ENCODE measurements at regions not wholly inside any gene's neighbourhood (a gene's known extent, or its start where the extent isn't known, plus 50 kb on each side); places are given as distances from the start of the nearest gene placed in this dataset.

DNA sequence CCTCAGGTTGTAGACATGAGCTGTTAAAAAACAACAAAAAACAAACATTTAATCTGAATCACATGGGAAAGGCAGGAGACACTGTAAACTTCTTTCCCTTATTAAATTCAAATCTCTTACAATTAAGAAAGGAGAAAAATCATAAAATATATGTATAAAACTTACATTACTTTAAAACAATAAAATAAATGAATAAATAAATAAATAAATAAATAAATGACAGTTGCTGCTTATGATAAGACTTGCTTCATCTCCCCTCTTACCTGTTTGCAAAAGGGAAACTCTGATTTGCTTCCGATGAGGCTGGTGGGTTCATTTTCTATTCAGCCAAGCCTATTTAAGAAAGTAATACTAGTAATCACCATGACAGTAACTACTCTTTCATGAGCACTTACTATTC, 353.4 kb upstream of the TBL1XR1 start:
- H2BK120ac ChIP-seq (ENCODE audit: insufficient read depth, low read length, poor library complexity): no peak overlapping the region
- H3K4ac ChIP-seq (ENCODE audit: low read depth, low read length): no peak overlapping the region
- H4K8ac ChIP-seq (ENCODE audit: low read depth, low read length): no peak overlapping the region
- H3K4me1 ChIP-seq (ENCODE audit: control insufficient read depth in 1 of 2, insufficient read depth in 2 of 2, low read length in 2 of 2): peaks cover 0 to 6% of the 10 kb centered on the region in 2 experiments
- no peak overlapping the region for H3K14ac ChIP-seq (ENCODE audit: low read length)
- H3K9me3 ChIP-seq (ENCODE audit: insufficient read depth, low read depth, low read length): no peaks in the 10 kb centered on the region
- no peak overlapping the region for H2BK5ac ChIP-seq (ENCODE audit: low read depth, low read length, poor library complexity)
- H4K91ac ChIP-seq (ENCODE audit: low read depth, low read length): no peak overlapping the region
- H3K79me1 ChIP-seq (ENCODE audit: low read length): no peaks in the 10 kb centered on the region
- H4K12ac ChIP-seq (ENCODE audit: low read depth, low read length): no peak overlapping the region
- no peak overlapping the region for H3K4me3 ChIP-seq (ENCODE audit: low read depth, low read length)
- no peak overlapping the region for H2AFZ ChIP-seq (ENCODE audit: insufficient read depth, low read length, poor library complexity)
- H3K36me3 ChIP-seq (ENCODE audit: control insufficient read depth in 1 of 2, insufficient read depth in 2 of 2, low read length in 2 of 2): no peaks in the 10 kb centered on the region
- H3K18ac ChIP-seq (ENCODE audit: low read length): no peak overlapping the region
- H3K4me2 ChIP-seq (ENCODE audit: low read length): no peak overlapping the region
- H2BK12ac ChIP-seq (ENCODE audit: low read length): no peak overlapping the region
- H3K27ac ChIP-seq (ENCODE audit: low read depth, low read length): no peak overlapping the region
- no peak overlapping the region for H2AK5ac ChIP-seq (ENCODE audit: low read length)
- no peak for DNase-seq
- H3K79me2 ChIP-seq (ENCODE audit: control insufficient read depth, insufficient read depth, low read length, poor library complexity): no peaks in the 10 kb centered on the region
- WGBS (ENCODE audit: extremely low coverage, insufficient coverage, insufficient read length): no CpG with 5 or more reads among the region's 1 CpG
- H3K23ac ChIP-seq (ENCODE audit: low read length): no peak overlapping the region
- no peak overlapping the region for H3K9ac ChIP-seq (ENCODE audit: low read length)
- no peaks in the 10 kb centered on the region for H3K27me3 ChIP-seq (ENCODE audit: insufficient read depth, low read length)

DNA sequence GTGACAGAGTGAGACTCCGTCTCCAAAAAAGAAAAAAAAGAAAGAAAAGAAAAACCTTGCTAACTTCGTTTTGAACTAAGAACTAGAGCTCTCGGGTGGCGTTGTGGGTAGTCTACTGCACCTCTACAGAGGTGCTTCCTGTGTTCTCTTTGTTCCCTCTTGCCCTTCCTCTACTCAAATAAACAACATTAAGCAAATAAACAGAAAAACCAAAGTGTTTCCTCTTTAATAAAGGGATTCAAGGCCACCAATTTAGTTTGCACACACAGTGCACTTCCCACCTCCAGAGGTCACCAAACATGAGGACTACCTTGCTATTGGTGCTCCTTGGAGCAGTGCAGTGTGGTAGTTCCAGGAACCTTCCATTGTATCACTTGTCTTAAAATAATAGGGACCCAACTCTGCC, 354.2 kb upstream of the TBL1XR1 start:
- H4K12ac ChIP-seq (ENCODE audit: low read depth, low read length): no peak overlapping the region
- H4K8ac ChIP-seq (ENCODE audit: low read depth, low read length): no peak overlapping the region
- H3K4ac ChIP-seq (ENCODE audit: low read depth, low read length): no peak overlapping the region
- H3K79me2 ChIP-seq (ENCODE audit: control insufficient read depth, insufficient read depth, low read length, poor library complexity): no peaks in the 10 kb centered on the region
- no CpG with 5 or more reads among the region's 4 CpGs for WGBS (ENCODE audit: extremely low coverage, insufficient coverage, insufficient read length)
- no peak overlapping the region for H3K4me3 ChIP-seq (ENCODE audit: low read depth, low read length)
- H3K9ac ChIP-seq (ENCODE audit: low read length): no peak overlapping the region
- H3K4me2 ChIP-seq (ENCODE audit: low read length): no peak overlapping the region
- H4K91ac ChIP-seq (ENCODE audit: low read depth, low read length): no peak overlapping the region
- H3K18ac ChIP-seq (ENCODE audit: low read length): no peak overlapping the region
- no peak overlapping the region for H2BK5ac ChIP-seq (ENCODE audit: low read depth, low read length, poor library complexity)
- H3K4me1 ChIP-seq (ENCODE audit: control insufficient read depth in 1 of 2, insufficient read depth in 2 of 2, low read length in 2 of 2): peaks cover 0 to 6% of the 10 kb centered on the region in 2 experiments
- no peaks in the 10 kb centered on the region for H3K36me3 ChIP-seq (ENCODE audit: control insufficient read depth in 1 of 2, insufficient read depth in 2 of 2, low read length in 2 of 2)
- DNase-seq: no peak
- H3K23ac ChIP-seq (ENCODE audit: low read length): no peak overlapping the region
- H3K79me1 ChIP-seq (ENCODE audit: low read length): no peaks in the 10 kb centered on the region
- no peak overlapping the region for H3K14ac ChIP-seq (ENCODE audit: low read length)
- H2AK5ac ChIP-seq (ENCODE audit: low read length): no peak overlapping the region
- no peaks in the 10 kb centered on the region for H3K9me3 ChIP-seq (ENCODE audit: insufficient read depth, low read depth, low read length)
- no peak overlapping the region for H2BK12ac ChIP-seq (ENCODE audit: low read length)
- H2AFZ ChIP-seq (ENCODE audit: insufficient read depth, low read length, poor library complexity): no peak overlapping the region
- H2BK120ac ChIP-seq (ENCODE audit: insufficient read depth, low read length, poor library complexity): no peak overlapping the region
- H3K27me3 ChIP-seq (ENCODE audit: insufficient read depth, low read length): no peaks in the 10 kb centered on the region
- no peak overlapping the region for H3K27ac ChIP-seq (ENCODE audit: low read depth, low read length)

DNA sequence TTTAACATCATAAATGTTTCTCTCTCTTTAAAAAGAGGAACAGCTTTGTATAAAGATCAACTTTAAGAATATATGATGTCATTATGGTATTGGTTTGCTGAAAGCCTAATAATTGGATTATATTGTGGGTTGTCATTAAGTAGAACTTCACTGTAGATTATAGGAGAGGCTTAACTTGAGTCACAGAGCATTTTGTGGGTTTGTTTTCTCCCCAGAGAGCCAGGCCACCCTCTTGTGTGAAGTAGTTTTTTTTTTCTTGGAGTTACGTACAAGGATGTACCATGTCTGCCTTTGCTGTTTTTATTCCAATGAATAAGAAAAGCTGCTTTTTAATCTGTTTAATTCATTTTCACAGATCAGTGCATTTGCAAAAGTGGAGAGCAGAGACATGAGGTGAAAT, 354.8 kb upstream of the TBL1XR1 start:
- Histone ChIP-seq H3K4me3 (ENCODE audit: low read depth, low read length) (no peak overlapping the region), H3K79me2 (ENCODE audit: control insufficient read depth, insufficient read depth, low read length, poor library complexity) (no peaks in the 10 kb centered on the region), H2AK5ac (ENCODE audit: low read length) (no peak overlapping the region), H3K79me1 (ENCODE audit: low read length) (no peaks in the 10 kb centered on the region), H3K18ac (ENCODE audit: low read length) (no peak overlapping the region), H3K9ac (ENCODE audit: low read length) (no peak overlapping the region), H3K27ac (ENCODE audit: low read depth, low read length) (no peak overlapping the region), H3K4me2 (ENCODE audit: low read length) (no peak overlapping the region), H3K27me3 (ENCODE audit: insufficient read depth, low read length) (no peaks in the 10 kb centered on the region), H3K4ac (ENCODE audit: low read depth, low read length) (no peak overlapping the region), H2BK120ac (ENCODE audit: insufficient read depth, low read length, poor library complexity) (no peak overlapping the region), H3K36me3 (ENCODE audit: control insufficient read depth in 1 of 2, insufficient read depth in 2 of 2, low read length in 2 of 2) (no peaks in the 10 kb centered on the region), H4K8ac (ENCODE audit: low read depth, low read length) (no peak overlapping the region), H3K23ac (ENCODE audit: low read length) (no peak overlapping the region), H3K4me1 (ENCODE audit: control insufficient read depth in 1 of 2, insufficient read depth in 2 of 2, low read length in 2 of 2) (peaks cover 0 to 6% of the 10 kb centered on the region in 2 experiments), H4K12ac (ENCODE audit: low read depth, low read length) (no peak overlapping the region), H2AFZ (ENCODE audit: insufficient read depth, low read length, poor library complexity) (no peak overlapping the region), H3K9me3 (ENCODE audit: insufficient read depth, low read depth, low read length) (no peaks in the 10 kb centered on the region), H4K91ac (ENCODE audit: low read depth, low read length) (no peak overlapping the region), H3K14ac (ENCODE audit: low read length) (no peak overlapping the region), H2BK12ac (ENCODE audit: low read length) (no peak overlapping the region), H2BK5ac (ENCODE audit: low read depth, low read length, poor library complexity) (no peak overlapping the region)
- no CpG with 5 or more reads among the region's 1 CpG for whole genome bisulfite sequencing (ENCODE audit: extremely low coverage, insufficient coverage, insufficient read length)
- no peak for DNase-seq

DNA sequence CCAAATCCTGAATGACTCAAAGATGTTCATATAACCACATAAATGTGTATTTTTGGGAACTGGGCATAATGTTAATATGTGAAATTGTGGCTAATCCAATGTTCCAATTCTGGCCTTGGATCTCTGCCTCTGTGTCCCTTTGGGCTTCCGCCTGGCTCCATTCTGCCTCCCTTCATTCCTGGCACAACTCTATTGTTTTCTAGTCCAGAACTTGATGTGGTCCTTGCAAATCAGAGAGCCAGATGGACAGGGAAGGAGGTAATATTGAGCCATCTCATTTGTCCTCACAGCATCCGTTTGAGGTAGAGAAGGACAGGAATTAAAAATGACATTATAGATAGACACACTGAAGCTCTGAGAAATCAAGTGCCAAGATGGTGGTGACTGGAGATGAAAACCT, 355.7 kb upstream of the TBL1XR1 start:
- Histone ChIP-seq H2AK5ac (ENCODE audit: low read length) (no peak overlapping the region), H2BK5ac (ENCODE audit: low read depth, low read length, poor library complexity) (no peak overlapping the region), H3K4ac (ENCODE audit: low read depth, low read length) (no peak overlapping the region), H3K4me3 (ENCODE audit: low read depth, low read length) (no peak overlapping the region), H2AFZ (ENCODE audit: insufficient read depth, low read length, poor library complexity) (no peak overlapping the region), H2BK120ac (ENCODE audit: insufficient read depth, low read length, poor library complexity) (no peak overlapping the region), H3K36me3 (ENCODE audit: control insufficient read depth in 1 of 2, insufficient read depth in 2 of 2, low read length in 2 of 2) (no peaks in the 10 kb centered on the region), H3K79me2 (ENCODE audit: control insufficient read depth, insufficient read depth, low read length, poor library complexity) (no peaks in the 10 kb centered on the region), H2BK12ac (ENCODE audit: low read length) (no peak overlapping the region), H3K9me3 (ENCODE audit: insufficient read depth, low read depth, low read length) (no peaks in the 10 kb centered on the region), H4K91ac (ENCODE audit: low read depth, low read length) (no peak overlapping the region), H3K4me1 (ENCODE audit: control insufficient read depth in 1 of 2, insufficient read depth in 2 of 2, low read length in 2 of 2) (peaks cover 0 to 6% of the 10 kb centered on the region in 2 experiments), H3K79me1 (ENCODE audit: low read length) (no peaks in the 10 kb centered on the region), H4K12ac (ENCODE audit: low read depth, low read length) (no peak overlapping the region), H3K9ac (ENCODE audit: low read length) (no peak overlapping the region), H3K27me3 (ENCODE audit: insufficient read depth, low read length) (no peaks in the 10 kb centered on the region), H4K8ac (ENCODE audit: low read depth, low read length) (no peak overlapping the region), H3K23ac (ENCODE audit: low read length) (no peak overlapping the region), H3K27ac (ENCODE audit: low read depth, low read length) (no peak overlapping the region), H3K14ac (ENCODE audit: low read length) (no peak overlapping the region), H3K18ac (ENCODE audit: low read length) (no peak overlapping the region), H3K4me2 (ENCODE audit: low read length) (no peak overlapping the region)
- no peak for DNase-seq
- WGBS (ENCODE audit: extremely low coverage, insufficient coverage, insufficient read length): no CpG with 5 or more reads among the region's 2 CpGs

All from trophoblast cell (in vitro differentiated cells and primary cell).